NCI-H2107 (cell line): ENCODE measurements at regions not wholly inside any gene's neighbourhood (a gene's known extent, or its start where the extent isn't known, plus 50 kb on each side); places are given as distances from the start of the nearest gene placed in this dataset.
A peak's percentile ranks its signal among the peaks of the same experiment; 100 is the strongest.

Experiments used
- DNase-seq: peaks from one replicate; lab custom pipeline; 2025; lab: John Stamatoyannopoulos, UW

DNA sequence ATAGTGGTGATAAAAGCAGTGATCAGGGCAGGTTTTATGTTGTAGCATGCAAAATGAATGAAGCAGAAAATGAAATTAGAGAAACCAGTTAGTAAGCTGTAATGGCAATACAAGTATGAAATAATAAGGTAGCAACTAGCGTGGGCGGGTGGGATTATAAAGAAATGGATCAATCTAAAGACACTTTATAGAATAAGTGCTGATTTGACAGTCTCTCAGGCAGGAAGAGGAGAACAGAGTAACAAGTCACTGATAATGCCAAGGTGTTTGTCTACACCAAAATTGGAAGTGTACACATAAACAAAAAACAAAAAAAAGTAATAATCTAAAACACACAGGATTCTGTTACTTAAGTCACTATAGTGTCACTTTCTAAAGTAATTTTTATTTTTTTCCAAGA is 51.0 kb upstream of the PCBP1 start:
- no peak for DNase-seq

DNA sequence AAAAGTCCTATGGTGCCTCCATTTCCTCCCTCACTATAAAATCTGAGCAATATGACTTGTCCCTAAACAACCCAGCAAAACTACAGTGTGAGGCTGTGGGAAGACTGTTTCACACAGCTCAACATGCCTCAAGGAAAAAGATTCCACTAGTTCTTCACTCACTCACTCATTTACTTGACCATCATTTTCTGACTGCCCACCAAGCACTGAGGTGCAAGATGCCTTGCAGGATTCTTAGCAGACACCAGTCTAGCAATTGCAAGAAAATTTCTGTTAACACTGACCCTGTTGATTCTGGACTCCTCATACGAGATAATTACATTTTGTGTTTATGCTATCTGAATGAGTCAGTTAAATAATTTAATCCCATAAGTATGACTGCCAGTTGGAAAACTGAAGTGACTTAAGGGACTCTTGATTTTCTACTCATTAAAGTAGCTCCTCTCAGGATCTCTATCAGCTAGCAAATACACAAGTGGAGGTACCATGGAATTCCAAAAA is 51.9 kb upstream of the PCBP1 start:
- DNase-seq = no peak

DNA sequence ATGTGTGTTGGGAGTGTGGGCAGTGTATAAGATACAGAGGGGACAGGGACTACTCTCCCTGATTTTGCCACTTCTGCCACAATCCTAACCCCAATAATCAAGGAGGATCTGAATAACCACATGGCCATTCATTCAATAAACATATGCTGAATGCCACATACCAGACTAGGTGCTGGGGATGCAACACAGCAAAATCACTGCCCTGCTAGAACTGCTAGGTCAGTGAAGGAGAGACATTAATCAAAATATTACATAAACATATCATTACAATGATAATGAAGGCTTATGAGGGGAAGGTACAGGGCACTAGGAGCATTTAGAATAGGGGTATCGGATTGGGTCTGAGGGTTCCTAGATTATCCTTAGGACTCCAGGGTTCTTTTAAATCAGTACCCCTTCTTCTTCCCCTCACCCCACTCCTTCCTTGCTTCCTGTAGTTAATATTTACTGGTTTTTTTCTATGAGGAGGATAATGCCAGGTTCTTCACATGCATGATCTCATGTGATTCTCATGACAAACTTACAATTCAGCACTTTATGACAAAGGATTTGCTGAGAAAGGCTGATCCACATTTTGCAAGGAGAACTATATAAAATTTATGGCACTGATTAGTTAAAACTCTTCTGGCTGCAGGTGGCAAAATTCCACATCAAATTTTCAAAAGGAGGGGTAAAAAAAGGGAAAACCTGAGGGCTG is 56.4 kb upstream of the PCBP1 start:
- no peak for DNase-seq

DNA sequence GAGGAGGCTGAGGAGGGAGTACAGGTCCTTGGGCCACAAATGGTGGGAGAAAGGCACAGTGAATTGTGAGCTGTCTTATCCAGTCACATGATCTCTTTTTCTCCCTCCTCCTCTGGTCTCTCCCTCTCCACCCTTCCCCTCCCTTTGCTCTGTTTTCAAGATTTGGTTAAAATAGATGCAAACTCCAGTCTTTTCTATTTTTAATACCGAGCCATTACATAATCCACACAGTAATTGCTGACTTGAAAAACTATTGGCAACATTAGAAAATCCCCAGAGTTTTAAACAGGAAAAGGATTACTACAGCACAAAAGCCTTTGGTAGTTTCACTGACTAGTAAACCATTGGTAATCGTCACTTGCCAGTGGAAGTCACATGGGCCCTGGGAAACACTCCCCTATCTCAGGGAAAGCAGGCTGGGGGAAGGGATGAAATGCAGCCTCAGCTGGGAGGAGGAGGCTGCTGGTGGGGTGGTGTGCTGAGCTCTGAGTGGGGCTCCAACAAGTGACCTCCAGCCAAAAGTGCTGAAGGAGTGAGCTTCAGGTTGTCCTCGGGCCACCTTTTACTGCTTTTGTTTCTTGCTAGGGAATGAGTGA is 57.4 kb upstream of the PCBP1 start:
- DNase-seq = no peak

DNA sequence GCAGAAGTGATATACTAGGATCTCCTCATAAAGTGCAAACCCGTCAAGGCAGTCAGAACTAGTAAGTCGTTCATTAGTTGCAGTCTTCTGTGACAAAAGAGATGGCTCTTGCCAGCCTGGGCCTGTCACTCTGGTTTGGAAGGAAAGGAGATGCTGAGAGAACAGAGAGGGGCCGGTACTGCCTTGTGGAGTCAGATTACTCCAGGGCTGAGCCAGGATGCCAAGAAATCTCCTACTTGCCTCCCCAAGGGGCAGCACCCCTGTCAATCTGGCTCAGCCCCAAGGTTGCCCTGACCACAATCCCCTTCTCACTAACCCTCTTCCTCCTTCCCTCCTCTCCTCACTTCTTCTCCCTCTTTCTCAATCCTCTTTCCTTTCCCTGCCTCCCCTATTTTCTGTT is 62.9 kb upstream of the ASPRV1 start:
- peak; percentile 49 for DNase-seq

DNA sequence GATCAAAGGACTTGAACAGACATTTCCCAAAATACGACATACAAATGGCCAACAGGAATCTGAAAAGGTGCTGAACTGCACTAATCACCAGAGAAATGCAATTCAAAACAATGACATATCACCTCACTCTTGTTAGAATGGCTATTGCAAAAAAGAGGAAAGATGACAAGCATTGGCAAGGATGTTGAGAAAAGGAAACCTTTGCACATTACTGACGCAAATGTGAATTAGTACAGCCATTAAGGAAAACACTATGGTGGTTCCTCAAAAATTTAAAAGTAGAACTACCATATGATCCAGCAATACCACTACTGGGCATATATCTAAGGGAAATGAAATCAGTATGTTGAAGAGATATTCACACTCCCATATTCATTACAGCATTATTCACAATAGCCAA is 57.7 kb upstream of the ASPRV1 start:
- DNase-seq = no peak

DNA sequence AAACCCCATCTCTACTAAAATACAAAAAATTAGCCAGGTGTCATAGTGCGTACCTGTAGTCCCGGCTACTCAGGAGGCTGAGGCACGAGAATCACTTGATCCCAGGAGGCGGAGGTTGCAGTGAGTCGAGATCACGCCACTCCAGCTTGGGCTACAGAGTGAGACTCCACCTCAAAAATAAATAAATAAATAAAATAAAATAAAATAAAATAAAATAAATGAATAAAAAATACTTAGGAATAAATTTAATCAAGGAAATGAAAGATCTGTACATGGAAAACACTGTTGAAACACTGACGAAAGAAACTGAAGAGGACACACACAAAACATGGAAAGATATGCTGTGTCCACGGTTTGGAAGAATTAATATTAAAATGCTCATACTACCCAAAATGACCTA is 56.5 kb upstream of the ASPRV1 start:
- no peak for DNase-seq

DNA sequence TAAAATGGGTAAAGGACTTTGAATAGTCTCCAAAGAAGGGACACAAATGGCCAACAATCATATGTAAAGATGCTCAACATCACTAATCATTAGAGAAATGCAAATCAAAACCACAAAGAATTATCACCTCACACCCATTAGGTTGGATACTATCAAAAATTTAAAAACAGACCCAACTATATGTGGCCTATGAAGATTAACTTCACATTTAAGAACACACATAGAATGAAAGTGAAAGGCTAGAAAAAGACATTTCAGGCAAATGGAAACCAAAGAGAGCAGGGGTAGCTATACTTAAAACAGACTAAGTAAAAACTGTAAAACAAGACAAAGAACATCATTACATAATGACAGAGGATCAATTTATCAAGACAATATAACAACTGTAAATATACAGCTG is 53.5 kb upstream of the ASPRV1 start:
- no peak for DNase-seq

DNA sequence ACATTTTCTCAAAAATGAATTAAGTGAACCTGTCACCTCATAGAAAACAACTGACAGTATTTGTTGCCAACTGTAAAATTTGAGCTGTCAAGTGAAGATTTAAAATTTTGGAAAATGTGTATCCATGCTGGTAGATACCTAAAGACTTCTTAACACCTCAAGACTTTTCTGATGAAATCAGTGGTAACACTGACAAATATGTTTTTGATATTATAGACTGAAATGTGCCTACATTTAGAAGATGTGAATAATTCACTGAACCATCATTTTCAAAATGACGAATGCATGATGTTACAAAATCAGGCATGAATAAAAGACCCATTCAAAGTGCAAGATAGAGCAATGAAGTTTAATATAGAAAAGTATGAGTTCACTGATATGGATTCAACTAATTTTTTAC is 51.5 kb upstream of the ASPRV1 start:
- DNase-seq = no peak

DNA sequence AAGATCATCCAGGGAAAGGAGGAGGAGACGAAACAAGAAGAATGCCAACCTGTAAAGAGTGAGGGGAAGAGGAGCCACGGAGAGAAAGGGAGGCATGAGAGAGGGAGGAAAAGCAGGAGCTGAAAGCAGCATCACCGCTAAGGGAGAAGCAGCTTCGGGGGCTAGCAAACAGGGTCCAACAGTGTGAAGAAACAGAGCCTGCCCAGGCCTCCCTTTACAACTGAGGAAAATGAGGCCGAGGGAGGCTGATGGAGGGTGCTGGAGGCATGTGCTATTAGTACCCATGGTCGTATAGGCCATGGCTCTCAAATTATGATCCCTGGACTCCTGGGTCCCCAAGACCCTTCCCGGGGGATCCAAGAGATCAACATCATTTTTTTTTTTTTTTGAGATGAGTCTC is 50.4 kb upstream of the ASPRV1 start:
- DNase-seq = no peak

DNA sequence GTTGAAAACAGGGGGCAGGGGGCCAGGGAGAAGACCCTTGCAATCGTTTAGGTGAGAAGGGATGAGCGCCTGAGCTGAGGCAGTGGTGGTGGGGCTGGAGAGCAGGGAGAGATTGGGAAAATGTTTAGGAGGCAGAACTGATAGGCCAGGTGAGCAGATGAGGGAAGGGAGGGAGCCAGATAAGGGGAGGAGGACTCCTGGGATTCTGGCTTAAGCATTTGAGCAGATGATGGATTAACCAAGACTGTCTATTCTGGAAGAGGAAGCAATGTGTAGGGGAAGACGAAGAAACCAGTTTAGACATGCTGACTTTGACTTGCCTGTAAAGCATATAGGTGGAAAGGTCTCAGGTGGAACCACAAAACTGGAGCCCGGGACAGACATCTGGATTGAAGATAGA is 49.9 kb upstream of the ASPRV1 start:
- DNase-seq = no peak
